DMS53 treated with DMSO at 0.1 percent for 48 hours (cell line): ENCODE measurements at regions not wholly inside any gene's neighbourhood (a gene's known extent, or its start where the extent isn't known, plus 50 kb on each side); places are given as distances from the start of the nearest gene placed in this dataset.
A peak's percentile ranks its signal among the peaks of the same experiment; 100 is the strongest.
"Not testable (repeated sequence)": the region's sequence is repeated elsewhere in the genome, so short reads cannot be mapped to it uniquely, and the experiment has no call there.

ENCODE experiments used
- DNase-seq: peaks from one replicate; lab custom pipeline; 2025; ENCODE audit not compliant: unreplicated experiment; lab: John Stamatoyannopoulos, UW

GRCh38 chr13:68987585-68987984 lies 1120.0 kb upstream of the ATXN8OS start:
- DNase-seq: no peak

- DNase-seq: no peak
Measured at GRCh38 chr13:68984688-68985319, 1122.8 kb upstream of the ATXN8OS start.

DNA sequence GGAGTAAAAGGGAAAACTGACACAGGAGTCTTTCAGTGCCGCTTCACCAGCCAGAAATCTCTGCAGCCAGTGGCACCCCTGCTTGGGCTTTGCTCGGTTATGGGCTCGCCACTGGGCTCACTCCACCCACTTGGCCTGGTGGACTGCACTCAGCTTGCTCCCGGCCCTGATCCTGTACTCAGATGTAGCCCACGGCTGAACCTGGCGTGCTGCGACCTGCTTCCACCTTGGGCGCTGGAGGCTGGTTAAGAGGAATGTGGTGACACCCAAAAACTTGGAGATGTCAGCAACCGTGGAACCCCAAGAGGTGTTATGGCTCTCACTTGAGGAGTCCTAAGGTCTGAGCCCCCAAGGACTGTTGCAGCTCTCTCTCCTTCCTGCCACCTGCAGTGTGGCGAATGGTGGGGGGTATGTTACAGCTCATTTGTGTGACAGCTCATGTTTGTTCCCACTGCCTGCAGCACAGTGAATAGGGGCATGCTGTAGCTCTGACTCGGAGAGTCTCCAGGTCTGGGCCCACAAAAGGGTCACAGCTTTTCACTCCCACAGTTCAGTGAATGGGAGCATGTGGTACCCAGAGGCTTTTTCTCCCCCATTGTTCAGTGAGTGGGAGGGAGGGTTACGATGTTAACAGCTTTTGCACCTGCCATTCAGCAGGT lies 1124.5 kb upstream of the ATXN8OS start:
- DNase-seq: no peak

- no peak for DNase-seq
Measured at GRCh38 chr13:68976287-68976686, 1131.3 kb upstream of the ATXN8OS start.

DNA sequence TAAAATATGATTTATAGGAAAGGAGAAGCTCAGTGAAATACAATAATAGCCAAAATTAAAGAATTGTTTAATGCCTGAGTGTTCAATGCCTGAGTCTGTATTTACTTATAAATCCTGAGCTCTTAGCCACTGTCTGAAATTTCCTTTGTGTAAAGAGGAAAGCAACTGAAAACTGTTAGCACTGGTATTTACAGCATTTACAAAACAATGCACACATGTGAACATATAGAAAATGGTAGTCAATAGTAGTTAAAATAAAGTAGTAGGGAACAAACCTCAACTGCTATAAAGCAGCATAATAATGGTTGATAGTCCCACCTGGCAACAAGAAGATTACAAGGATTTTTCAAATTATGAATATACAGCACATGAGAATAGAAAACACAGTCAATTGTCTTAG lies 1137.1 kb upstream of the ATXN8OS start:
- DNase-seq: no peak

DNA sequence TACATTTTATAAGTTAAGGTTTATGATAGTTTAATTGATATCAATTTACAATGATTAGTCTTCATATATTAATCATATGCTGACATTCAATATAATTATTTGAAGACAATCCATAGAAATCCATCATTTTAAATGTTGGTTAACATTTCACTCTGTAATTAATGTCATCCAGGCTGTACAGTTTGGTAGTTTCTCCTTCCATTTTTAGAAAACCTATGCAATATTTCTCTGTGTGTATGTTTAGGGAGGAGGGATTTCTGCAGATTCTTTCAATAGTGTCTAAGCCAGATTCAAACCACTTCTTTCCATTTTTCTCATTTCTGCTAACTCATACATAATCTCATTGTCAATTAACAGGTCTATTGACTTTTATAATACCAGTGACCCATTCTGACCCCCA lies 1159.0 kb upstream of the ATXN8OS start:
- no peak for DNase-seq

DNA sequence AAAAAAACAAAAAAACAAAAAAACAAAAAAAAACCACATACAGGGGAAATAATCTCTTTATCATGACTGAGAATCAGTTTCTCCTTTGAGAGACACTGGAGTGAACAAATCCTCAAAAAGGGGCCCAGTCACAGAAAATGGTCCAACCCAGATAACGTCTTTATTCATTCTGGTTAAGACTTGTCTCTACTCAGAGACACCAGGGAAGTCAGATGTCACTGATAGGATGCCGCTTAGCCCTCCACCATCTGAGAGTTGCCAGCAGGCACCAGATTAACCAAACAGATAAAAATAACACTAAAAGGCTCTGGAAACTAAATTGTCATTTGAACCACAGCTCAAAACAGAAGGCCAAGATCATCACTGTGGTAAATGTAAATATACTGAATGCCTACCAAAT lies 1163.4 kb upstream of the ATXN8OS start:
- no peak for DNase-seq

DNA sequence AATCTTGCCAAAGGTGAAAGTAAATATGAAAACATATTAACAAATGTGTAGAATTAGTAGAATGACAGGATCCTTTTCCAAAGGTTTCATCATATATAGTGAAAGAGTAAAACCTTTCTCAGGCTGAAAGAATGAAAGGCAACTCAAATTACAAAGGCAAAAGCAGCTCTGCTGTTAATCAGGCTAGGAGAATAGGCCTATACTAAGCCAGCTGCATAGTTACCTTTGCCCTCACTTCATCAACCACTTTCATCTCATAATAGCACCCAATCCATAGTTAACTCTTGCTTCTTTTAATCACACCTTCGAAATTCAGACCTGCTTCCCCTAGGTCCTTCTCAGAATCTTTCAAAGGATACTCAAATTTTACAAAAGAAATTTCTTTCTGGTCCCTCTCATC lies 1167.6 kb upstream of the ATXN8OS start:
- DNase-seq: no peak

DNA sequence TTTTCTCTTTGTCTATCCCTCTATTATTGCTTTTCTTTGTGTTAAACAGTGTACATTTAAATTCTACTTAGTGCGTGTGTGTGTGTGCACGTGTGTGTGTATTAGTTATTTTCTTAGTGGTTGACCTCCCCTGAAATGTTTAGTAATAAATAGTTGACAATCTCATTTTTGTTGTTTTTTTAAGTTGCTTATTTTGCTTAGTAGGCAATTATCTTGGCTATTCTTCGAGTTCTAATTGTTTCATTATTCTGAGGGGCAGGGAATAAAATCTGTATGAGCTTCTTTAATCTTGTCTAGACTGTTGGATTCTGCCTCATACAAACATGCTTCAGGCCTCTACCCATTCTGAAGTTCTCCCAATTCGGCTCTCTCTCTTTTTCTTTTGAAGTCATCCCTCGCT lies 1169.0 kb upstream of the ATXN8OS start:
- DNase-seq: no peak

DNA sequence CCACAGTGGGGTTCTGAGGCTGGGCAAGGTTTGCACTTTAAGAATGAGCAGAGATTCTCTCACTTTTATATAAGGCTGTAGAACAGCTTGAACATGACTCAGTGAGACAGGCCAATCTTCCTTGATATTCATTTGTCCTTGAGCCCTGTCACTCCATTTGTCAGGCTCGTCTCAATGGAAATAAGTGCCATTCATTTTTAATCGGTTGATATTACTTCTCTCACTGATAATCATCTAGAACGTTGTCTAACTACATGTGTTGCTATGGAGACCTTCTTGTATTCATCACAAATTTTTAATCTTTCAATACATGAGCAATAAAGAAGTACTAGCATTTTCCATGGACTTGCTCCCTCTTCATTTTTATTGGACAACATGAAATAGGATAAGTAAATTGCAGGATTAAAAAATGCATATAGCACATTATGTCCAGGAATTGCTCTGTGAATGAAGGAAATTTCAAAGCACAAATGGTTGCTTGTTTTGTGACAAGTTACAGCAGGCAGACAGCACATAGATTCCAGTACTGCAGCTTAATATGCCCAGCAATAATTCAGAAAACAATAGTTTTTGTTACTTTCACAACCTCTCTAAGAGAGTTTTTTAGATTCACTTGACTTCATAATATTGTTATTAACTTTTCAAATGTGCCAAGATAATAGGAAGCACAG lies 1178.4 kb upstream of the ATXN8OS start:
- DNase-seq: no peak

- peak; percentile 38 for DNase-seq
Measured at GRCh38 chr13:68927387-68928026, 1180.1 kb upstream of the ATXN8OS start.

- DNase-seq: no peak
Measured at GRCh38 chr13:68923995-68924394, 1183.6 kb upstream of the ATXN8OS start.

DNA sequence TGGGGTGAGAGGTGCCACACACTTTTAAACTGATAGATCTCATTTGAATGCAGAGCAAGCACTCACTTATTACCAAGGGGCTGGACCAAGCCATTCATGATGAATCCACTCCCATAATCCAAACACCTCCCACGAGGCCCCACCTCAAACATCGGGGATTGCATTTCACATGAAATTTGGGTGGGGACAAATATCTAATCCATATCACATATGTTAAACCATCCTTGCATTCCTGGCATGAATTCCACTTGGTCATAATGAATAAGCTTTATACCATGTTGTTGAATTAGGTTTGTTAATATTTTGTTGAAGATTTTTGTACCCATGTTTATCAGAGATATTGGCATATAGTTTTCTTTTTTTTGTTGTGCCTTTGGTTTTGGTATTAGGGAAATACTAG lies 1198.7 kb upstream of the ATXN8OS start:
- DNase-seq: no peak

DNA sequence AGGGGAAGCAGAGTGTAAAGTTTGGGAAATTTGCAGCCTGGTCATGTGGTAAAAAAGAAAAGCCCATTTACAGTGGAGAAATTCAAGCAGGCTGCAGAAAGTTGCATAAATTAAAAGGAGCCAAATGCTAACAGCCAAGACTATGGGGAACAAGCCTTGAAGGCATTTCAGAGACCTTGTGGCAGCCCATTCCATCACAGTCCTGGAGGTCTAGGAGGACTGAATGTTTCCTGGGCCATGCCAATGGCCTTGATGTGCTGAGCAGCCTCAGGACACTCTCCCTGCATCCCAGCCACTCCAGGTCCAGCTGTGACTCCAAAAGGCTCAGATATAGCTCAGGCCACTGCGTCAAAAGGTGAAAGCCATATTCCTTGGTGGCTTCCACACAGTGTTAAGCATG lies 1202.4 kb upstream of the ATXN8OS start:
- DNase-seq: no peak

GRCh38 chr13:68897331-68897928 lies 1210.2 kb upstream of the ATXN8OS start:
- DNase-seq: peak; percentile 9

DNA sequence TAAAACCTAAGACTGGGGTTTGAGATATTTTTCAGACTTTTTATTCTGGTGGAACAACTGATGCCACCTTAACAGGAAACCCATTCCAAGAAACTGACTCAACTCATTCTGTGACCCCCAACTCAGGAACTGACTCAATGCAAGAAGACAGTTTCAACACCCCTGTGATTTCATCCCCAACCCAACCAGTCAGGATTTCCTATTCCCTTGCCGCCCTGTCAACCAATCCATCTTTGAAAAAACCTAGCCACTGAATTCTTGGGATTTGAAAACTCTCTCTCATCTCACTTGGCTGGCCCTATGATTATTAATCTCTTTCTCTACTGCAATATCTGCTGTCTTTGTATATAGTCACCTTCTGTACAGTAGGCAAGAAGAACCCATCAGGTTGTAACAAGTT lies 1211.9 kb upstream of the ATXN8OS start:
- DNase-seq: no peak

DNA sequence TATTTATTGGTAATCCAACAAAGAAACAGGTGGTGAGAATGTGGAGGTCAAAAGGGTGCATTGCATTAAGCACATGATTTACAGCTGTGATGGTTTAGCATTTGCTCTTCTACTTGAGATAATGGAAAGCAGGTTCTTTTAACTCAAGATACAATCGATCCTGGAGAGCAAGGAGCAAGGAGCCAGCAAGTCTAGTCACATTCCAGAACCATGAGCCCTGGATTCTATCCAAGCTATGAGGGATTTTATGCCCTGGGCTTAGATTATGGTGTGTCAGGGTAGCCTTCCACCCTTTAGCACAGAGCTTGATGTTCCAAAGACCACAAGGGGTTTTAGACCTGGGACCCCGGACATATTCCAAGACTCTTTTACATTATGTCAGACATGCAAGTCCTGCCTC lies 1213.9 kb upstream of the ATXN8OS start:
- DNase-seq: not testable (repeated sequence)

- DNase-seq: not testable (repeated sequence)
Measured at GRCh38 chr13:68892596-68892995, 1215.0 kb upstream of the ATXN8OS start.

DNA sequence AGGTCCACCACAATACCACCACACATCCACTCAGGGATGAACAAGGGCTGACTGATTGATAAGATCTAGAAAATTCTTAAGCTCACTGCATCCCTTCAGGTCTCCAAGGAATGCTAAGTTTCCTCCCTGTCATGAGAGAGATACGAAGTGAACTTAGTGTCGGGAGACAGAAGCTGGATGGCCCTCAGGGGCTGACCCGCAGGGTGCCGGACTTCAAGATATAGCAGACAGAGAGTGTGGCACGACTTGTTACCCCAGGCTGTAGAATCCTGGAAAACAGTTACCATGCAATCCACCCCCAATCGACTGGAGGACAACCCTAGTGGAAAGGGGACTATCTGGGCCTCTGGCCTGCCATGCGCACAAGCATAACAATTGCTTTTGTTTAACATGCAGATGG lies 1217.5 kb upstream of the ATXN8OS start:
- DNase-seq: not testable (repeated sequence)

DNA sequence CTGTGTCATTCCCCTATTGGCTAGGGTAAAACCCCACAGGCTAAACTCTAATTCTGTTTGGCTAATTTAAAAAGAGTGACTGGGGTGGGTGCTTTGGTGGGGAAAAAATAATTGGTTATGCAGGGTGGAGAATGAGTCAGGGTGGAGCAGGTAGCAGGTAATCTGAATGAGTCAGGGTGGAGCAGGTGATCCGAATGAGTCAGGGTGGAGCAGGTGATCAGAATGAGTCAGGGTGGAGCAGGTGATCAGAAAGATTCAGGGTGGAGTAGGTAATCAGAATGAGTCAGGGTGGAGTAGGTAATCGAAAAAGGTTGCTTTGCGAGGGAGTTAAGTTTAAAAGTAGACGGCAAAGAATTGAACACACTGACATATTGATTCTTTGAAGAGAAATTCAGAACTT lies 1218.8 kb upstream of the ATXN8OS start:
- no peak for DNase-seq

GRCh38 chr13:68872338-68872737 lies 1235.3 kb upstream of the ATXN8OS start:
- DNase-seq: no peak

GRCh38 chr13:68851026-68851425 lies 1256.6 kb upstream of the ATXN8OS start:
- peak; percentile 55 for DNase-seq
